RWPE2 (cell line): ENCODE measurements at regions not wholly inside any gene's neighbourhood (a gene's known extent, or its start where the extent isn't known, plus 50 kb on each side); places are given as distances from the start of the nearest gene placed in this dataset.

ENCODE experiments used
- ATAC-seq: fragments of 200-7000 bp; cut with Tn5 transposase; 3 replicates; pipeline ENCODE4 v1.9.1; 2021; ENCODE audit warnings: low read depth
- DNase-seq: peaks from one replicate; pipeline ENCODE4 v3.0.0-alpha.2; 2020; ENCODE audit warnings: low spot score
- H3K27ac ChIP-seq: fragments of 450-650 bp; 2 replicates; pipeline ENCODE4 v1.5.1; 2017; ENCODE audit warnings: mild to moderate bottlenecking; ENCODE audit not compliant: poor library complexity, severe bottlenecking
- H3K27me3 ChIP-seq: fragments of 250-450 bp; sonication (Bioruptor Pico); 2 replicates; pipeline ENCODE4 v1.5.1; 2021; ENCODE audit warnings: mild to moderate bottlenecking, moderate library complexity; ENCODE audit not compliant: insufficient read depth, poor library complexity, severe bottlenecking
- H3K36me3 ChIP-seq: fragments of 250-450 bp; sonication (Bioruptor Pico); 2 replicates; pipeline ENCODE4 v1.5.1; 2020; ENCODE audit warnings: low read depth, mild to moderate bottlenecking, moderate library complexity
- H3K4me1 ChIP-seq: fragments of 250-450 bp; sonication (Bioruptor Pico); 2 replicates; pipeline ENCODE4 v1.5.1; 2021; ENCODE audit warnings: mild to moderate bottlenecking, moderate library complexity; ENCODE audit not compliant: insufficient read depth, poor library complexity, severe bottlenecking
- H3K4me3 ChIP-seq: fragments of 250-450 bp; sonication (Bioruptor Pico); 2 replicates; pipeline ENCODE4 v1.5.1; 2021; ENCODE audit warnings: mild to moderate bottlenecking, moderate library complexity; ENCODE audit not compliant: severe bottlenecking
- H3K9me3 ChIP-seq: fragments of 250-450 bp; sonication (Bioruptor Pico); 2 replicates; pipeline ENCODE4 v1.5.1; 2021; ENCODE audit warnings: mild to moderate bottlenecking, moderate library complexity; ENCODE audit not compliant: severe bottlenecking
- CTCF ChIP-seq: fragments of 450-650 bp; IDR thresholded peaks from one replicate; pipeline ENCODE4 v1.5.1; 2017; ENCODE audit warnings: mild to moderate bottlenecking, moderate library complexity; ENCODE audit not compliant: poor library complexity, severe bottlenecking

GRCh38 chr4:136823020-136823419 is 709.3 kb downstream of the PCDH18 start:
- H3K27ac ChIP-seq, result no peak overlapping the region
- no peaks in the 10 kb centered on the region for H3K36me3 ChIP-seq
- H3K27me3 ChIP-seq, result no peaks in the 10 kb centered on the region
- DNase-seq (no peak), ATAC-seq (no peak)
- no peak for TF ChIP-seq CTCF
- no peak overlapping the region for H3K4me3 ChIP-seq
- no peaks in the 10 kb centered on the region for H3K9me3 ChIP-seq
- no peaks in the 10 kb centered on the region for H3K4me1 ChIP-seq

DNA sequence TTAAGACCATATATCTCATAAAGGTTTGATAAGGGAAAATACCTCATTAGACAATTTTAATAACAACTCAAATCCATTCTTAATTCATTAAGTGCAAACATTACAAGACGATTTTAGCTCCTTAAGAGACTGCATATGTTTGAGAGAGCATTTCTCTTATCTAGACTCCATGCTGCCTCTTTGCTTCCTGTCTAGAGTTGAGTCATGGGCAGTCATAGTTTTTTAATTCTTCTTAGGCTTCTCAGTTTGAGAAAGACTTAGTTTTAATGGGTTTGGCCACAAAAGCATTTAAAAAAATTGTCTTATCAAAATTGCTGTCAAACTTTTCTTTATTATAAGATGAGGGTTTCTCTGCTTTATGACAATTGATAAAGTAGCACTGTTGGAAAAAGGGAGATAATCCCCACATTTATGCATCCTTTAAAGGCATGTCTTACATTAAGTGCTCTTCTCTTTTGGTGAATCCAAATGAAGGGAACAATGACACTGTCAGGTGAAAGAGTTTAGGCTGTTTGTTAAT is 713.4 kb downstream of the PCDH18 start:
- DNase-seq (no peak), ATAC-seq (no peak)
- TF ChIP-seq CTCF, result no peak
- Histone ChIP-seq H3K27ac (no peak overlapping the region), H3K27me3 (no peaks in the 10 kb centered on the region), H3K4me1 (no peaks in the 10 kb centered on the region), H3K9me3 (no peaks in the 10 kb centered on the region), H3K4me3 (no peak overlapping the region), H3K36me3 (no peaks in the 10 kb centered on the region)

DNA sequence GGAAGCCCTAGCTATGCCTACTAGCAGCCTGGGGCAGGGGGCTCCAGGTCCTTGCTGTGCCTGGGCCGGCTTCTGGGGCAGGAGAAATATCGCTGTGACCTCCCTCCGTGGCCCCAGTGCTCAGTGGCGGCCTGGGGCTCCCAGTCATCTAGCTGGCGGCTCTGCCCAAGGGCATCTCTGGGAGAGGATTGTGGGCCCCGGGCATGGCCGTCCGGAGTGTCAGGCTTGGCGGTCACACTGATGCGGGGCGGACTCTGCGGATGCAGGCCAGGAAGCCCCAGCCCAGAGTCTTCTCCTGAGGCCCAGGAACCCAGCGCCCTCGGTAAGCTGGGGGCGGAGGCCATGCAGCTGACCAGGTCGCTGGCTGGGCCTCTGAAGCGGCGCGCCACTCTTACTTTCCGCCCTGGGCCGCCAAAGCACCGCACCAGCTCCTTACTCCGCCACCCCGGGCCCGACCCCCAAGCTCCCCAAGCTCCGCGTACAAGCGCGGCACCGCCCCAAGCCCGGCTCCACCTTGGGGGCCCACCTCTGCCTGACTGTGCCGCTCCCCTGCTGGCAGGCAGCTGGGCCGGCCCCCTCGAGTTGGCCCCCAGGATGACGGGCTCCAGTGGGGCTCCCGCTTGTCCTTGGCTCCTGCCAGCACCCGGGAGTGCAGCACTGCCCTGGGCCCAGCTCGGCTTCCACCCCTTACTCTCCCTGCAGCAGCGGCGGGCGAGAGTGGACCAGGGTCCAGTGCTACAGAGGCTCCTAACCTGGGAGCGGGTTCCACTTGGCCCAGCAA is 720.0 kb downstream of the PCDH18 start:
- H3K36me3 ChIP-seq, result no peaks in the 10 kb centered on the region
- no peak for TF ChIP-seq CTCF
- H3K27me3 ChIP-seq, result no peaks in the 10 kb centered on the region
- no peak overlapping the region for H3K27ac ChIP-seq
- no peak overlapping the region for H3K4me3 ChIP-seq
- H3K9me3 ChIP-seq, result no peaks in the 10 kb centered on the region
- no peaks in the 10 kb centered on the region for H3K4me1 ChIP-seq
- no peak for ATAC-seq
- DNase-seq, result peak; percentile 54

GRCh38 chr4:136811496-136812077 is 720.7 kb downstream of the PCDH18 start:
- Histone ChIP-seq H3K27ac (no peak overlapping the region), H3K36me3 (no peaks in the 10 kb centered on the region), H3K4me3 (no peak overlapping the region), H3K4me1 (no peaks in the 10 kb centered on the region), H3K9me3 (no peaks in the 10 kb centered on the region), H3K27me3 (no peaks in the 10 kb centered on the region)
- DNase-seq (no peak), ATAC-seq (no peak)
- no peak for TF ChIP-seq CTCF

GRCh38 chr4:136810626-136811025 is 721.7 kb downstream of the PCDH18 start:
- no peaks in the 10 kb centered on the region for H3K4me1 ChIP-seq
- DNase-seq (no peak), ATAC-seq (peak; percentile 35; the same call in 1 of the 3 replicates)
- TF ChIP-seq CTCF, result no peak
- H3K36me3 ChIP-seq, result no peaks in the 10 kb centered on the region
- H3K4me3 ChIP-seq, result no peak overlapping the region
- no peaks in the 10 kb centered on the region for H3K27me3 ChIP-seq
- no peak overlapping the region for H3K27ac ChIP-seq
- H3K9me3 ChIP-seq, result no peaks in the 10 kb centered on the region
